ENCODE measurements at regions not wholly inside any gene's neighbourhood (a gene's known extent, or its start where the extent isn't known, plus 50 kb on each side); places are given as distances from the start of the nearest gene placed in this dataset.

GRCh38 chr16:63947022-63947421, 1174.8 kb downstream of the CDH11 start:
- Histone ChIP-seq H3K27me3 (no peaks in the 10 kb centered on the region), H3K4me3 (no peak overlapping the region), H3K4me1 (ENCODE audit: low read depth) (no peaks in the 10 kb centered on the region), H3K9me3 (ENCODE audit: low read depth) (no peaks in the 10 kb centered on the region), H3K36me3 (no peaks in the 10 kb centered on the region), H3K27ac (no peak overlapping the region)
- no peak for DNase-seq (ENCODE audit: low read depth in 1 of 2, low spot score in 1 of 2)
- TF ChIP-seq, protein P1, sequence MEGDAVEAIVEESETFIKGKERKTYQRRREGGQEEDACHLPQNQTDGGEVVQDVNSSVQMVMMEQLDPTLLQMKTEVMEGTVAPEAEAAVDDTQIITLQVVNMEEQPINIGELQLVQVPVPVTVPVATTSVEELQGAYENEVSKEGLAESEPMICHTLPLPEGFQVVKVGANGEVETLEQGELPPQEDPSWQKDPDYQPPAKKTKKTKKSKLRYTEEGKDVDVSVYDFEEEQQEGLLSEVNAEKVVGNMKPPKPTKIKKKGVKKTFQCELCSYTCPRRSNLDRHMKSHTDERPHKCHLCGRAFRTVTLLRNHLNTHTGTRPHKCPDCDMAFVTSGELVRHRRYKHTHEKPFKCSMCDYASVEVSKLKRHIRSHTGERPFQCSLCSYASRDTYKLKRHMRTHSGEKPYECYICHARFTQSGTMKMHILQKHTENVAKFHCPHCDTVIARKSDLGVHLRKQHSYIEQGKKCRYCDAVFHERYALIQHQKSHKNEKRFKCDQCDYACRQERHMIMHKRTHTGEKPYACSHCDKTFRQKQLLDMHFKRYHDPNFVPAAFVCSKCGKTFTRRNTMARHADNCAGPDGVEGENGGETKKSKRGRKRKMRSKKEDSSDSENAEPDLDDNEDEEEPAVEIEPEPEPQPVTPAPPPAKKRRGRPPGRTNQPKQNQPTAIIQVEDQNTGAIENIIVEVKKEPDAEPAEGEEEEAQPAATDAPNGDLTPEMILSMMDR (IDR thresholded peaks at IDR 0.05; ENCODE audit: low read depth, low read length) = no peak

GRCh38 chr16:63945806-63946205, 1176.1 kb downstream of the CDH11 start:
- Histone ChIP-seq H3K27me3 (no peaks in the 10 kb centered on the region), H3K4me1 (ENCODE audit: low read depth) (no peaks in the 10 kb centered on the region), H3K36me3 (no peaks in the 10 kb centered on the region), H3K27ac (no peak overlapping the region), H3K4me3 (no peak overlapping the region), H3K9me3 (ENCODE audit: low read depth) (no peaks in the 10 kb centered on the region)
- DNase-seq (ENCODE audit: low read depth in 1 of 2, low spot score in 1 of 2) = no peak
- TF ChIP-seq, protein P1 (IDR thresholded peaks at IDR 0.05; ENCODE audit: low read depth, low read length) = no peak

GRCh38 chr16:63943566-63943965, 1178.3 kb downstream of the CDH11 start:
- no peaks in the 10 kb centered on the region for H3K4me1 ChIP-seq (ENCODE audit: low read depth)
- no peak overlapping the region for H3K27ac ChIP-seq
- no peak overlapping the region for H3K4me3 ChIP-seq
- no peaks in the 10 kb centered on the region for H3K36me3 ChIP-seq
- H3K9me3 ChIP-seq (ENCODE audit: low read depth) = no peaks in the 10 kb centered on the region
- H3K27me3 ChIP-seq = no peaks in the 10 kb centered on the region
- TF ChIP-seq, protein P1 (IDR thresholded peaks at IDR 0.05; ENCODE audit: low read depth, low read length) = no peak
- no peak for DNase-seq (ENCODE audit: low read depth in 1 of 2, low spot score in 1 of 2)

DNA sequence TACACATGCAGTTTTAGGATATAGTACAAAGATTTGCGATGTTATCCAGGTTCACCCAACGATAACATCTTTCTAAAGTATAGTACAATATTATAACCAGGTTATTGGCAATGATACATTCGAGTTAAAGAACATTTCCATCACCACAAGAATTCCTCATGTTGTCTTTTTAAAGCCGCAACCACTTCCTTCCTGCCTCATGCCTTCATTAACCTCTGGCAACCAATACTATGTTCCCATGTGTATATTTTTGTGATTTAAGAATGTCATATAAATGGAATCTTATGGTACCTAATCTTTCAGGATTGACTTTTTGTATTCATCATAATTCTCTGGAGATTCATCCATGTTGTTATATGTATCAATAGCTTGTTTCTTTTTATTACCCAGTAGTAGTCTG, 1183.2 kb downstream of the CDH11 start:
- H3K36me3 ChIP-seq = no peaks in the 10 kb centered on the region
- H3K4me3 ChIP-seq = no peak overlapping the region
- no peaks in the 10 kb centered on the region for H3K9me3 ChIP-seq (ENCODE audit: low read depth)
- DNase-seq (ENCODE audit: low read depth in 1 of 2, low spot score in 1 of 2) = peak in 1 of 2 donors; percentile 3
- no peaks in the 10 kb centered on the region for H3K4me1 ChIP-seq (ENCODE audit: low read depth)
- H3K27ac ChIP-seq = no peak overlapping the region
- H3K27me3 ChIP-seq = no peaks in the 10 kb centered on the region
- TF ChIP-seq, protein P1 (IDR thresholded peaks at IDR 0.05; ENCODE audit: low read depth, low read length) = no peak

DNA sequence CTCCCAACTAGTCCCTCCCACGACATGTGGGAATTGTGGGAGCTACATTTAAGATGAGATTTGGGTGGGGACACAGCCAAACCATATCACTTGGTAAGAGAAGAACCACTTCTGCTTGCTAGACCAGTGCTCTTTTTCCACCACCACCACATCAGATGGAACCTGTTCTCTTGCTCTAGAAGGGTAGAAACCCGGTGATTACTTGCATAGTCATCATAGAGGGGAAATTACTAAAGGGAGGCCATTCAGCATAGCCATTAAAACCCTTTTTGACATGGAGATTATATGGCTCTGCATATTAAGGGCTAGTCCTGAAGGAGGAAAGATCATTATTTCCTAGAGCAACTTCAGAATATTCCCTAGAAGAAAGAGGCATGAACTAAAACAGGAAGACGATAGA, 1188.0 kb downstream of the CDH11 start:
- Histone ChIP-seq H3K9me3 (ENCODE audit: low read depth) (no peaks in the 10 kb centered on the region), H3K4me1 (ENCODE audit: low read depth) (no peaks in the 10 kb centered on the region), H3K4me3 (no peak overlapping the region), H3K36me3 (no peaks in the 10 kb centered on the region), H3K27me3 (no peaks in the 10 kb centered on the region), H3K27ac (no peak overlapping the region)
- TF ChIP-seq, protein P1 (IDR thresholded peaks at IDR 0.05; ENCODE audit: low read depth, low read length) = no peak
- DNase-seq (ENCODE audit: low read depth in 1 of 2, low spot score in 1 of 2) = no peak

GRCh38 chr16:63928421-63928820, 1193.4 kb downstream of the CDH11 start:
- H3K27ac ChIP-seq = no peak overlapping the region
- H3K27me3 ChIP-seq = no peaks in the 10 kb centered on the region
- no peaks in the 10 kb centered on the region for H3K4me1 ChIP-seq (ENCODE audit: low read depth)
- no peak for DNase-seq (ENCODE audit: low read depth in 1 of 2, low spot score in 1 of 2)
- H3K4me3 ChIP-seq = no peak overlapping the region
- H3K36me3 ChIP-seq = no peaks in the 10 kb centered on the region
- TF ChIP-seq, protein P1 (IDR thresholded peaks at IDR 0.05; ENCODE audit: low read depth, low read length) = no peak
- H3K9me3 ChIP-seq (ENCODE audit: low read depth) = no peaks in the 10 kb centered on the region

Data from cardiac muscle cell (in vitro differentiated cells and primary cell).